ENCODE measurements at regions not wholly inside any gene's neighbourhood (a gene's known extent, or its start where the extent isn't known, plus 50 kb on each side); places are given as distances from the start of the nearest gene placed in this dataset.

- DNase-seq (ENCODE audit: low read depth in 2 of 2), result no peak
Observed at GRCh38 chr1:5568321-5568720, 423.9 kb downstream of the NPHP4 start.

GRCh38 chr1:5567839-5568238 is 424.4 kb downstream of the NPHP4 start:
- DNase-seq (ENCODE audit: low read depth in 2 of 2), result no peak

- no peak for DNase-seq (ENCODE audit: low read depth in 2 of 2)
Observed at GRCh38 chr1:5566924-5567323, 425.3 kb downstream of the NPHP4 start.

GRCh38 chr1:5565281-5566125 is 426.7 kb downstream of the NPHP4 start:
- DNase-seq (ENCODE audit: low read depth in 2 of 2), result no peak

- no peak for DNase-seq (ENCODE audit: low read depth in 2 of 2)
Observed at GRCh38 chr1:5564578-5565257, 427.5 kb downstream of the NPHP4 start.

- DNase-seq (ENCODE audit: low read depth in 2 of 2), result no peak
Observed at GRCh38 chr1:5563861-5564577, 428.2 kb downstream of the NPHP4 start.

GRCh38 chr1:5562769-5563168 is 429.5 kb downstream of the NPHP4 start:
- no peak for DNase-seq (ENCODE audit: low read depth in 2 of 2)

GRCh38 chr1:5562331-5562730 is 429.9 kb downstream of the NPHP4 start:
- DNase-seq (ENCODE audit: low read depth in 2 of 2), result no peak

- no peak for DNase-seq (ENCODE audit: low read depth in 2 of 2)
Observed at GRCh38 chr1:5559078-5559477, 433.1 kb downstream of the NPHP4 start.

- no peak for DNase-seq (ENCODE audit: low read depth in 2 of 2)
Observed at GRCh38 chr1:5555853-5556252, 436.4 kb downstream of the NPHP4 start.

- DNase-seq (ENCODE audit: low read depth in 2 of 2), result no peak
Observed at GRCh38 chr1:5554784-5555183, 437.4 kb downstream of the NPHP4 start.

GRCh38 chr1:5554111-5554510 is 438.1 kb downstream of the NPHP4 start:
- no peak for DNase-seq (ENCODE audit: low read depth in 2 of 2)

GRCh38 chr1:5552787-5553484 is 439.3 kb downstream of the NPHP4 start:
- DNase-seq (ENCODE audit: low read depth in 2 of 2), result no peak

GRCh38 chr1:5551274-5551975 is 440.8 kb downstream of the NPHP4 start:
- no peak for DNase-seq (ENCODE audit: low read depth in 2 of 2)

GRCh38 chr1:5548266-5548665 is 444.0 kb downstream of the NPHP4 start:
- no peak for DNase-seq (ENCODE audit: low read depth in 2 of 2)

- no peak for DNase-seq (ENCODE audit: low read depth in 2 of 2)
Observed at GRCh38 chr1:5543235-5543634, 449.0 kb downstream of the NPHP4 start.

GRCh38 chr1:5532811-5533210 is 459.4 kb downstream of the NPHP4 start:
- DNase-seq (ENCODE audit: low read depth in 2 of 2), result no peak

GRCh38 chr1:5526822-5527551 is 465.2 kb downstream of the NPHP4 start:
- DNase-seq (ENCODE audit: low read depth in 2 of 2), result no peak

GRCh38 chr1:5526385-5526750 is 465.9 kb downstream of the NPHP4 start:
- DNase-seq (ENCODE audit: low read depth in 2 of 2), result no peak

- no peak for DNase-seq (ENCODE audit: low read depth in 2 of 2)
Observed at GRCh38 chr1:5525597-5526384, 466.4 kb downstream of the NPHP4 start.

All from stimulated activated CD4-positive, alpha-beta T cell treated with anti-CD3 and anti-CD28 coated beads, Interleukin-4, amount 100 ng/mL, for 48 hours (primary cell).